RWPE2 (cell line): ENCODE measurements at regions not wholly inside any gene's neighbourhood (a gene's known extent, or its start where the extent isn't known, plus 50 kb on each side); places are given as distances from the start of the nearest gene placed in this dataset.

Source experiments
- ATAC-seq: fragments of 200-7000 bp; cut with Tn5 transposase; 3 replicates; pipeline ENCODE4 v1.9.1; 2021; ENCODE audit warnings: low read depth
- DNase-seq: peaks from one replicate; pipeline ENCODE4 v3.0.0-alpha.2; 2020; ENCODE audit warnings: low spot score
- H3K27ac ChIP-seq: fragments of 450-650 bp; 2 replicates; pipeline ENCODE4 v1.5.1; 2017; ENCODE audit warnings: mild to moderate bottlenecking; ENCODE audit not compliant: poor library complexity, severe bottlenecking
- H3K27me3 ChIP-seq: fragments of 250-450 bp; sonication (Bioruptor Pico); 2 replicates; pipeline ENCODE4 v1.5.1; 2021; ENCODE audit warnings: mild to moderate bottlenecking, moderate library complexity; ENCODE audit not compliant: insufficient read depth, poor library complexity, severe bottlenecking
- H3K36me3 ChIP-seq: fragments of 250-450 bp; sonication (Bioruptor Pico); 2 replicates; pipeline ENCODE4 v1.5.1; 2020; ENCODE audit warnings: low read depth, mild to moderate bottlenecking, moderate library complexity
- H3K4me1 ChIP-seq: fragments of 250-450 bp; sonication (Bioruptor Pico); 2 replicates; pipeline ENCODE4 v1.5.1; 2021; ENCODE audit warnings: mild to moderate bottlenecking, moderate library complexity; ENCODE audit not compliant: insufficient read depth, poor library complexity, severe bottlenecking
- H3K4me3 ChIP-seq: fragments of 250-450 bp; sonication (Bioruptor Pico); 2 replicates; pipeline ENCODE4 v1.5.1; 2021; ENCODE audit warnings: mild to moderate bottlenecking, moderate library complexity; ENCODE audit not compliant: severe bottlenecking
- H3K9me3 ChIP-seq: fragments of 250-450 bp; sonication (Bioruptor Pico); 2 replicates; pipeline ENCODE4 v1.5.1; 2021; ENCODE audit warnings: mild to moderate bottlenecking, moderate library complexity; ENCODE audit not compliant: severe bottlenecking
- TF ChIP-seq, protein P1 (sequence below): fragments of 450-650 bp; IDR thresholded peaks from one replicate; pipeline ENCODE4 v1.5.1; 2017; ENCODE audit warnings: mild to moderate bottlenecking, moderate library complexity; ENCODE audit not compliant: poor library complexity, severe bottlenecking

DNA sequence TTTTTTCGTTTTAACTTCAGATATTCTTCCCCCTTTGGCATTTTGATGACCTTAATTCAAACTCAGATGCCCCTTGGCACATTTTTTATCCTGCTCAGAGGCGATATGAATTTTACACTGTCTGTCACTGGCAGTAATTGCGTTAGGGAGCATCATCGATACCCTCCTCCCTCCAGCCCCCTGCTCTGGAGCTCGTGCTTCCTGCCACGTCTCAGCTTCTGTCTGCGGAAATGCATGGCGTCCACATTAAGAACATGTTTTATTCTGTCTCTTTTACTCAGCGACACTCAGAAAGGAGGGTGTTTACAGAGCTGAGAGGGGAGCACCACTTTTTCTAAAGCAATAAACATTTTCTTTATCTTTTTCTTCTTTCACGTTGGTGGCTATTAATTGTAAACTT lies 254.2 kb downstream of the EBLN2 start:
- Histone ChIP-seq H3K36me3 (no peaks in the 10 kb centered on the region), H3K4me1 (no peaks in the 10 kb centered on the region), H3K27ac (no peak overlapping the region), H3K4me3 (no peak overlapping the region), H3K9me3 (no peaks in the 10 kb centered on the region), H3K27me3 (no peaks in the 10 kb centered on the region)
- DNase-seq (no peak), ATAC-seq (no peak)
- TF ChIP-seq, protein P1, sequence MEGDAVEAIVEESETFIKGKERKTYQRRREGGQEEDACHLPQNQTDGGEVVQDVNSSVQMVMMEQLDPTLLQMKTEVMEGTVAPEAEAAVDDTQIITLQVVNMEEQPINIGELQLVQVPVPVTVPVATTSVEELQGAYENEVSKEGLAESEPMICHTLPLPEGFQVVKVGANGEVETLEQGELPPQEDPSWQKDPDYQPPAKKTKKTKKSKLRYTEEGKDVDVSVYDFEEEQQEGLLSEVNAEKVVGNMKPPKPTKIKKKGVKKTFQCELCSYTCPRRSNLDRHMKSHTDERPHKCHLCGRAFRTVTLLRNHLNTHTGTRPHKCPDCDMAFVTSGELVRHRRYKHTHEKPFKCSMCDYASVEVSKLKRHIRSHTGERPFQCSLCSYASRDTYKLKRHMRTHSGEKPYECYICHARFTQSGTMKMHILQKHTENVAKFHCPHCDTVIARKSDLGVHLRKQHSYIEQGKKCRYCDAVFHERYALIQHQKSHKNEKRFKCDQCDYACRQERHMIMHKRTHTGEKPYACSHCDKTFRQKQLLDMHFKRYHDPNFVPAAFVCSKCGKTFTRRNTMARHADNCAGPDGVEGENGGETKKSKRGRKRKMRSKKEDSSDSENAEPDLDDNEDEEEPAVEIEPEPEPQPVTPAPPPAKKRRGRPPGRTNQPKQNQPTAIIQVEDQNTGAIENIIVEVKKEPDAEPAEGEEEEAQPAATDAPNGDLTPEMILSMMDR, result no peak

DNA sequence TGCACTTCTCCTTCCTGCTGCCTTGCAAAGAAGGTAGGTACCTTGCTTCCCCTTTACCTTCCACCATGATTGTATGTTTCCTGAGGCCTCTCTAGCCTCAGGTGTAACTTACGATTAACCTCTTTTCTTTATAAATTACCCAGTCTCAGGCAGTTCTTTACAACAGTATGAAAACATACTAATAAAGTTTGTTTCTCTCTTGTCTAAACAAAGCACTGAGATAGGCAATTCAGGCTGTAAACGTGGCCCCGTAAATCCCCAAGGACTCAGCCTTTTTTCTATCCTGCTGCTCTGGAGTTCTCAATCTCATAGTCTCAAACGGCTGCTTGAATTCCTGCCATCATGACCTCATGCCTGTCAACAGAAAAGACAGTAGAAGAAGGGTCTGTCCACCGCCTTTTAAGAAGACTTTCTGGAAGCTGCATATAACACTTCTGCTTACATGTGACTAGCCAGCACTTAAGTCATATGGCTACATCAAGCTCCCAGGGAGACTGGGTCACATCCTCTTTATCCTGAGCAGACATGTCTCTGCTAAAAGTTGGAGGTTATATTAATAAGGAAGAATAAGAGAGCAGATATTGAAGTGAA lies 257.8 kb downstream of the EBLN2 start:
- Histone ChIP-seq H3K4me3 (no peak overlapping the region), H3K4me1 (no peaks in the 10 kb centered on the region), H3K27me3 (no peaks in the 10 kb centered on the region), H3K36me3 (no peaks in the 10 kb centered on the region), H3K9me3 (no peaks in the 10 kb centered on the region), H3K27ac (no peak overlapping the region)
- no peak for DNase-seq
- ATAC-seq, result no peak
- TF ChIP-seq, protein P1, result no peak

DNA sequence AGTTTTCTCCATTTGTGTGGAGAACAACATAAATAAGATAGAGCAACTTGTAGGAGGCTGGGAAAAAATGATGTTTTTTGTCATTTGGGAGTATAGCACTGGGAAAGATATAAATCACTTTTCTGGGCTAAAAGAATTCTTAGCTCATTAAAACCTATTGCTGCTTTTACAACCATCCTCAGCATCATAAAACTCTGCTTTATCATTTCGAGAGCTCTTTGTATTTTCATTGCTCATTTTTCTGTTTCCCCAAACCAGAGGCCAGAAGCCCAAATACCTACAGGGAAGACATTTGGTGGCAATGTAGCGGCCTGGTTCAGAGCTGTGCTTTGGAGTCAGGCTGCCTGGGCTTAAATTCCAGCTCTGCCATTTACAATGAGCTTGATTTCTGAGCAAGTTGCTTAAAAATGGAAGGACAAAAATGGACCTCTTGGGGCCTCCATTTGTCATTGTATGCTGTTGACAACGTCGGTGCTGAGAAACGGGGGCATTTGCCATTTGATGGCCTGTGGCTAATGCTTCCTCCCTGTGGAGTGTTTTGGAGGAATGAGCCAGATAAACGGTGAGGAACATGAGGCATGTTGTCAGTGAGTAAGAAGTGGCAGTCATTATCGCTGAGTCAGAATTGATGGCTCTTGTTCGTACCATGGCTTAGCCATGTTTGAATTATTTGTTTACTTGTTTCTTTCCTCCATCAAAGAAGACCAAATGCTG lies 260.0 kb downstream of the EBLN2 start:
- Histone ChIP-seq H3K27ac (no peak overlapping the region), H3K4me3 (no peak overlapping the region), H3K4me1 (no peaks in the 10 kb centered on the region), H3K9me3 (no peaks in the 10 kb centered on the region), H3K36me3 (no peaks in the 10 kb centered on the region), H3K27me3 (peaks cover 9% of the 10 kb centered on the region)
- TF ChIP-seq, protein P1, result no peak
- DNase-seq (no peak), ATAC-seq (no peak)

DNA sequence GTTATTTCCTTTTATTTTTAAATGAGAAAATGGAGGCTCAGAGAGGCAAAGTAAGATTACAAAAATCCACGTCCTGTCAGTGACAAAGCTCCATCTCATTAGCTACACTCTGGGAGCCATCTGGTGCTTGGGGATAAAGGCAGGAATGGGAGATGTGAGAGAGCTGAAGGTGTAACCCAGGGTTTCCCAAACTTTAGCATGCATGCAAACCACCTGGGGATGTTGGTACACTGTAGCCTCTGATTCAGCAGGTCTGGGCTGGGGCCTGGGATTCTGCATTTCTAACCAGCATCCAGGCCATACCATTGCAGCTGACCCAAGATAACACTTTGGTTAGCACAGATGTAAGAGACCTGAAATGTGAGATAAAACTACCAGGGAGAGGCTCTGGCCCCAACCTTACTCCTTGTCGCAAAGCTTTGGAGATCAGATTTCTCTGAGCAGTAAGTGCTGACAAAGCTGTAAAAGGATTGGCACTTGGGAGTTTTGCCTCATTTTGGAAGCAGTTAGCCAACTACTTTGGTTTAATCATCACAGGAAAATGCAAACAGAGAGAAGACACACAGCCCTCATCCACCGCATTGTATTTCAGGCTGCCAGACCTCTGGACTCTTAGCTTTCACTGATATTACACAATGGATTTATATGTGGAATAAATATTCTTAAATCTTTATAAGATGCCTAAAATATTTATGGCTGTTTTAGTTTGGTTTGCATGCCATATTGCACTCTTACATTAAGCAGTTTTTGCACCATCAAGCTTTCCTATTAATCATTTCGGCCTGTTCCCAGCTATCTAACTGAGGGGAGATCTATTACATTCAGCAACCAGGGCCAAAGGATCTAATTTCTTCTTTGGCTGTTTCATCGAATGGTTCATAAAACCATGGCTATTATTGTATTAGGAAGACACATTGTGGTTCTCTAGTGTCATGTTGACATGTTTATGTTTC lies 263.0 kb downstream of the EBLN2 start:
- ATAC-seq, result no peak
- no peaks in the 10 kb centered on the region for H3K4me1 ChIP-seq
- no peak for DNase-seq
- H3K27me3 ChIP-seq, result peaks cover 9% of the 10 kb centered on the region
- TF ChIP-seq, protein P1, result no peak
- H3K27ac ChIP-seq, result no peak overlapping the region
- H3K9me3 ChIP-seq, result no peaks in the 10 kb centered on the region
- H3K36me3 ChIP-seq, result no peaks in the 10 kb centered on the region
- H3K4me3 ChIP-seq, result no peak overlapping the region
